ENCODE measurements at regions not wholly inside any gene's neighbourhood (a gene's known extent, or its start where the extent isn't known, plus 50 kb on each side); places are given as distances from the start of the nearest gene placed in this dataset.

DNA sequence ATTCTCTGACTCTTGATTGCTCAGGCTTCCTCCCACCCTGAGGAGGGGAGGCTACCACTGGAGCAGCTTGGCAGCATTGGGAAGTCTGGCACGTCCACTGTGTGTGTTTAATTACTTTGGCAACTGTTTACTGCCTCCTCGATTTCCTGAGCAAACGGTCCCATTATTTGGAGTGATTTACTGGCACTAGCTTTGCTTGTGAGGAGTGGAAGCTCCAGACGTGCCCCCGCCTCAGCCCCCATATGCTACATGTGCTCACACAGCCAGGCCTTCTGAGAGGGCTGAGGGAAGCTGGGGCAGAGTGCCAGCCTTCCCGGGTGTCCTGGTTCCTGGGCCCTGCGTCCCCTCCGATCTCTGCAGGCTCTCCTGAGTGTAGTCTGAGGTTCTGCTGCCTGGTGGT is 306.2 kb downstream of the PTPRU start:
- TF ChIP-seq, protein P1, sequence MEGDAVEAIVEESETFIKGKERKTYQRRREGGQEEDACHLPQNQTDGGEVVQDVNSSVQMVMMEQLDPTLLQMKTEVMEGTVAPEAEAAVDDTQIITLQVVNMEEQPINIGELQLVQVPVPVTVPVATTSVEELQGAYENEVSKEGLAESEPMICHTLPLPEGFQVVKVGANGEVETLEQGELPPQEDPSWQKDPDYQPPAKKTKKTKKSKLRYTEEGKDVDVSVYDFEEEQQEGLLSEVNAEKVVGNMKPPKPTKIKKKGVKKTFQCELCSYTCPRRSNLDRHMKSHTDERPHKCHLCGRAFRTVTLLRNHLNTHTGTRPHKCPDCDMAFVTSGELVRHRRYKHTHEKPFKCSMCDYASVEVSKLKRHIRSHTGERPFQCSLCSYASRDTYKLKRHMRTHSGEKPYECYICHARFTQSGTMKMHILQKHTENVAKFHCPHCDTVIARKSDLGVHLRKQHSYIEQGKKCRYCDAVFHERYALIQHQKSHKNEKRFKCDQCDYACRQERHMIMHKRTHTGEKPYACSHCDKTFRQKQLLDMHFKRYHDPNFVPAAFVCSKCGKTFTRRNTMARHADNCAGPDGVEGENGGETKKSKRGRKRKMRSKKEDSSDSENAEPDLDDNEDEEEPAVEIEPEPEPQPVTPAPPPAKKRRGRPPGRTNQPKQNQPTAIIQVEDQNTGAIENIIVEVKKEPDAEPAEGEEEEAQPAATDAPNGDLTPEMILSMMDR (conservative IDR thresholded peaks at IDR 0.05) = no peak
- H3K27me3 Mint-ChIP-seq (ENCODE audit: insufficient read depth) = peaks cover 6% of the 10 kb centered on the region
- no peaks in the 10 kb centered on the region for H3K9me3 Mint-ChIP-seq
- no peaks in the 10 kb centered on the region for H3K4me1 ChIP-seq (ENCODE audit: control insufficient read depth, insufficient read depth, low read length)
- no peak overlapping the region for H3K4me3 Mint-ChIP-seq
- H3K4me1 Mint-ChIP-seq = no peaks in the 10 kb centered on the region
- no peaks in the 10 kb centered on the region for H3K36me3 ChIP-seq (ENCODE audit: control insufficient read depth, insufficient read depth, low read length)
- no peak overlapping the region for H3K9ac ChIP-seq (ENCODE audit: extremely low read depth, low read length, poor library complexity, severe bottlenecking)
- H3K4me3 ChIP-seq (ENCODE audit: low read length) = no peak overlapping the region
- peaks cover 6% of the 10 kb centered on the region for H3K27me3 ChIP-seq (ENCODE audit: control insufficient read depth, insufficient read depth, low read length, poor library complexity, severe bottlenecking)
- no peaks in the 10 kb centered on the region for H3K9me3 ChIP-seq (ENCODE audit: control insufficient read depth, low read length)
- WGBS, 2 experiments (ENCODE audit: insufficient coverage in 1 of 2, insufficient read length in 1 of 2) = 82 to 90% methylated on average over 5 to 8 of the region's 8 CpGs
- no peak overlapping the region for H3K27ac ChIP-seq (ENCODE audit: low read depth, low read length)
- no peaks in the 10 kb centered on the region for H3K36me3 Mint-ChIP-seq (ENCODE audit: low read depth)
- no peak overlapping the region for H3K27ac Mint-ChIP-seq
- DNase-seq = peak; percentile 18

DNA sequence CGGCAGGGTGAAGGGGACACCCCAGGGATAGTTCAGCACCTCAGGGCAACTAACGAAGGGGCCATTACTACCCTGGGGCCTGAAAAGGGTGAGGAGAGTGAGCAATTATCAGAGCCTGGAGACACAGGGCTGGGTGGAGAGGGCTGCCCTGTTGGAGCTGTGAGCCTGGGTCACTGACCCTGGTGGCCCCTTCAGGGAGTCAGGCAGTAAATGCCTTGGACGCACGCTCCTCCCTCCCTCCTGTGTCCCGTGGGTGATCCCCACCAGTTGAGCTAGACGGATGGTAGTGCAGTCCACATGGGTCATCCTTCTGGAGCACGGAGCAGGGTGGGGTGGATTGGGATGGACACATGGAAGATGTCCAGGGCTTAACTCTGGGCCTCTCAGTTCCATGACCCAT is 305.3 kb downstream of the PTPRU start:
- Histone ChIP-seq H3K27me3 (ENCODE audit: control insufficient read depth, insufficient read depth, low read length, poor library complexity, severe bottlenecking) (peaks cover 9% of the 10 kb centered on the region), H3K36me3 (ENCODE audit: control insufficient read depth, insufficient read depth, low read length) (no peaks in the 10 kb centered on the region), H3K4me3 (ENCODE audit: low read length) (no peak overlapping the region), H3K4me1 (ENCODE audit: control insufficient read depth, insufficient read depth, low read length) (no peaks in the 10 kb centered on the region), H3K9me3 (ENCODE audit: control insufficient read depth, low read length) (no peaks in the 10 kb centered on the region), H3K27ac (ENCODE audit: low read depth, low read length) (no peak overlapping the region), H3K9ac (ENCODE audit: extremely low read depth, low read length, poor library complexity, severe bottlenecking) (no peak overlapping the region)
- H3K9me3 Mint-ChIP-seq = no peaks in the 10 kb centered on the region
- no peak overlapping the region for H3K4me3 Mint-ChIP-seq
- H3K36me3 Mint-ChIP-seq (ENCODE audit: low read depth) = no peaks in the 10 kb centered on the region
- no peak overlapping the region for H3K27ac Mint-ChIP-seq
- WGBS, 2 experiments (ENCODE audit: insufficient coverage in 1 of 2, insufficient read length in 1 of 2) = 92% methylated on average over 6 of the region's 7 CpGs
- peaks cover 6% of the 10 kb centered on the region for H3K27me3 Mint-ChIP-seq (ENCODE audit: insufficient read depth)
- no peaks in the 10 kb centered on the region for H3K4me1 Mint-ChIP-seq
- TF ChIP-seq, protein P1 (conservative IDR thresholded peaks at IDR 0.05) = no peak
- DNase-seq = peak; percentile 20

DNA sequence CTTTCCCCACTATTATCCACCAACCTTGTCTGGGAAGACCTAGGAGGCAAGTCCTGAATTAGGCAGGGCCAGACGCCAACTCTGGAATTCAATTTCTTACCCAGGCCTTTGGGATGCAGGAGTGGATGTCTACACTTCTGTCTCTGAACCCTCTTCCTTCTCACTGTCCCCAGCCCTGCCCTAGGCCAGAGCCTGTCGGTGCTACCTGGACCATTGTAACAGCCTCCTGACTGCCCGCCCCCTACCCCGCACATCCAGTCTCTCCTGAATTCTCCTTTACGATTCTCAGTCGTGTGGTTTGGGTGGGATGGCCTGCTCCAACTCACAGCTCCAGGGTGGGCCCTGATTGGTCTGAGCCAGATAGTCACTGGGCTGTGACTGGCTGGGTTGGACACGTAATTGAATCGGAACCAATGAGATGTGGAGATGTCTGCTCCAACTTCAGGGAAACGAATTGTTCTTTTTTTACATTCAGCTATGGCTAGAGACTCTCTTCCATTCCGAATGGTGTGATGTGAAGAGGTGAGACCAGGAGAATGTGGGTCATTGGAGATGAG is 304.6 kb downstream of the PTPRU start:
- TF ChIP-seq, protein P1 (conservative IDR thresholded peaks at IDR 0.05) = no peak
- H3K9me3 ChIP-seq (ENCODE audit: control insufficient read depth, low read length) = no peaks in the 10 kb centered on the region
- peaks cover 9% of the 10 kb centered on the region for H3K27me3 ChIP-seq (ENCODE audit: control insufficient read depth, insufficient read depth, low read length, poor library complexity, severe bottlenecking)
- no peaks in the 10 kb centered on the region for H3K36me3 Mint-ChIP-seq (ENCODE audit: low read depth)
- no peak overlapping the region for H3K9ac ChIP-seq (ENCODE audit: extremely low read depth, low read length, poor library complexity, severe bottlenecking)
- peaks cover 6% of the 10 kb centered on the region for H3K27me3 Mint-ChIP-seq (ENCODE audit: insufficient read depth)
- H3K4me1 Mint-ChIP-seq = no peaks in the 10 kb centered on the region
- H3K4me3 Mint-ChIP-seq = no peak overlapping the region
- H3K27ac Mint-ChIP-seq = no peak overlapping the region
- H3K4me1 ChIP-seq (ENCODE audit: control insufficient read depth, insufficient read depth, low read length) = no peaks in the 10 kb centered on the region
- DNase-seq = peak; percentile 42
- H3K27ac ChIP-seq (ENCODE audit: low read depth, low read length) = no peak overlapping the region
- 94 to 96% methylated on average over 5 to 10 of the region's 10 CpGs for WGBS, 2 experiments (ENCODE audit: insufficient coverage in 1 of 2, insufficient read length in 1 of 2)
- no peak overlapping the region for H3K4me3 ChIP-seq (ENCODE audit: low read length)
- no peaks in the 10 kb centered on the region for H3K36me3 ChIP-seq (ENCODE audit: control insufficient read depth, insufficient read depth, low read length)
- no peaks in the 10 kb centered on the region for H3K9me3 Mint-ChIP-seq

Data from endodermal cell (in vitro differentiated cells).